Fibroblast of skin of left biceps (primary cell): ENCODE measurements at regions not wholly inside any gene's neighbourhood (a gene's known extent, or its start where the extent isn't known, plus 50 kb on each side); places are given as distances from the start of the nearest gene placed in this dataset.

Experiments
- DNase-seq, 2 experiments: peaks; one replicate each; pipeline ENCODE4 v3.0.0-alpha.2; 2013; ENCODE audit warnings: low read depth in 2 of 2

DNA sequence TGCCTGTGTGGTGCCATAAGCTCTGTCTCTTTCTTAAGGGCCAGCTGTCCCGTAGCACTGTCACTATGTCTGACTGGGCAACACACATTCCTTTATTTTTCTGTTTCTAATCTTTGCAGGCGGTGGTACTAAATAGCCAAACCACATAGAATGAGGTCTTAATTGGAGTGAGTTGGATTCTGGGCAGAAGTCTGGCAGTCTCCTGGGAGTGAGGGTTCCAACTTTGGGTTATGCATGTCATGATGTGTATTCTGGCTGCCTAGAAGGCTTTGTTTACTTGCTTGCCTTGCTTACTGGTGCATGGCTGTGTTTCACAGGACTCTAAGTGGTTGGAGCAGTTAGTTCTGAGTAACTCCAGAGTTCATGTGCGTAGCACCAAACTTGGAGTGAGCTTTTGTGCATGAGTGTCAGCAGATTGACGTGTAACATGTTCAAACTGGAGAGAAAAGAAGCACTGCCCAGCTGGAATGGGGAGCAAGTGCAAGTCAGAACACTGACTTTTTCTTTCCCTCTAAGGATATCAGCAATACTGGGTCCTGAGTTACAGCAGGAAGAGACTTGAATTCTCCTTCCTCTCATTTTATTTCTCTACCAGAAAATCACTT is 185.8 kb downstream of the PCSK1 start:
- DNase-seq = no peak

DNA sequence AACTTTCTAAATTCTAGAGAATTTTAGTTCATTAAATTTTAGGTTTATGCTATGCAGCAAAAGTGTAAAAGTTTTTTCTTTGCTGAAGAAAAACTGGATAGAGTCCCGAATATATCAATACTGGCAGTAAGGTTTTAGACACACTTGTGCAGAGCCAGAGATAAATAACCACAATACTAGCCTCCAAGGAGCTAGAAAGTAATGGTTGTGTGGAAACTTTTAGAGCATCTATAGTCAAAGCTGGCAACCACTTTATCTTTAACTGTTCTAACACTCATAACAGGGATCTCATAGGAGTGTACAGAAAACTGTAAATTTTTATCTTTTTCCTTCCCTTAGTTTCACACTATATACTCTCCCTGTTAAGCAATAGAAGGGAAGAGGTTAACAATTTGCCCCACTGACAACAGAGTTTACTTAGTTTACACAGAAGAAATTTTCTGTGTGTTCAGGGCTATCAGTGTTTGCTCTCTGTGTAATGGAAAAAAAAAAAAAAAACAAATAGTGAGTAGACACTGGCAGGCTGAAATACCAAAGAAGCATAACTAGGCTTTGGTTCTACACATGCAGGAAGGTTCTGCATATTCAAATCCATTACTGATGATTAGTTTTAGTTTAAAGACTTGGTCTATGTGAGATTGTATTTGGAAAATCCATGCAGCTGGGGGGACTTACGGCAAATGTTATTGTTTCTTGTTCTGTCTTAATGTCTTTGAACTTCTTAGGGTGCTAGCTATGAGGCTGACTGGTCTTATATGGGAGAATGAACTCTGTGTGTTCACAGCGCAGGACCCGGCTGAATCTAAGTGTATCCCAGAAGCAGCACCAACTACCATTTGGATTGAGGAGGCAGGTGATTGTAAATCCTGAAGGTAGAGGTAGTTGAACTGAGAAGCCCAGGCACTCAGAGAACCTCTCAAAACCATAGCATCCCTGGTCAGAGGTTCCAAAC is 187.6 kb downstream of the PCSK1 start:
- DNase-seq = no peak

DNA sequence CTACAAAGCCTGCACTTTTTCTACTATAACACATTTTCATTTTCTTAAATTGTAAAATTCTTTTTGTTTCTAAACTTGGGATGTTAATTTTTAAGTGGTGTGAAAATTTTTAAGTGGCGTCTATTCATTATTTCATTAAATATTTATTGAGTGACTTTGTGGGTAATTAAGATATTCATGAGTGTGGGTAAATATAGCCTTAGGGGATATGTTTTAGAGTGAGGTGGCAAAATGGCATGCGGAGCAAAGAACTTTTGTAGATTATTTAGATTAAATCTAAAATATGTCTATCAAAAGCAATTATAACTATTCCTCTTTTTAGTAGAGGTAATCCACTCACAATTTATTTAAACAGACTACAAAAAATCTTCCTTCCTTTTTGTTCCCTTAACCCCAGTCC is 188.4 kb downstream of the PCSK1 start:
- DNase-seq = no peak

DNA sequence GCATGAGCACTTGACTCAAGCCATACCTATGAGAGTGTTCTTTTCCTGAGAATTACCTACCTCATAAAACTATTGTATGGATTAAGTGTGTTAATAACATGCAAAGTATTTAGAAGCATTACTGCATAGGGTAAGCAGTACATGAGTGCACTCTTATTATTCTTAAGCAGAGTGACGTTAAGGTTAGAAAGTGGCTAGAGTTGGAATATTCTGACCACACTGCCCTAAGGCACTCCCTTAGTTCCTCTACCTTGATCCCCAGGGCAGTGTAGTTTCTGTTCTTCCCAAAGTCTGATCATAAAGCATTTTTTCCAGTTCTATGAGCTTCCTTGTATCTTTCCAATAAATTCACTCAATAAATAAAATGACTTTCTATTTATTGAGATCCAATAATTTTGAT is 189.2 kb downstream of the PCSK1 start:
- no peak for DNase-seq

DNA sequence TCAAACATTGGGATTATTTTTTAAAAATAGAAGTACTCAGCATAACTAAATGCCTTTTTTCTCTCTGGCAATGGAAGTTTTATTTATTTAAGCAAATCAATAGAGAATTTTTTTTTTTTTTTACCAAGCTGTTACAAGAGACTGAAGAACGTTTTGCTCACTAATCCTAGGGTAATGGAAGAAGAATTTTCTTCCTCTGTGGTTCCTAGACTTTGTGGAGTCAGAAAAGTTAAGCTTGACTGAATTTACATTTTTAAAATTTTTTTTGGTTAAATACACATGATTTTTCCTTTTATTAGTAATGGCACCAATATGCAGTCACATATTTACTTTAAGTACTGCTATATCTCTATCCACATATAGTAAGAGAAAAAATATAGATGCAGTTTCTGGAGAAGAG is 189.8 kb downstream of the PCSK1 start:
- peak in 1 of 2 experiments; percentile 42 for DNase-seq

DNA sequence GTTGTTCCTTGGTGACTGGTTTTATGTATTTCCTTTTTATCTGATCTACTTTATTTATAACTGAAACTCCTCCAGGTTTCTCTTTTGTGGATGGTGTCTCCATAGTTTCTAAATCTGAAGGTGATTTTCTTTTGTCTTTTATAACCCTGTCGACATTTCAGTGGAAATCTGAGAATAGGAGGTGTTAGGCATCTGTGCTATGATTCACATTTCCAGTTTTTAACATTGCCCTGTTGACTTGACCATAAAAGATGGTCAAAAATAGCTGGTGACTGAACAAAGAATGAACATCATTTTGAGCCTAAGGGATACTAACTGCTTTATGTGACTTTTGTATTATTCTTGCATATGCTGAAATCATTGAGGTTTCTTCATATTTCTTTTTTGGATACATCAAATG is 190.5 kb downstream of the PCSK1 start:
- DNase-seq = no peak

DNA sequence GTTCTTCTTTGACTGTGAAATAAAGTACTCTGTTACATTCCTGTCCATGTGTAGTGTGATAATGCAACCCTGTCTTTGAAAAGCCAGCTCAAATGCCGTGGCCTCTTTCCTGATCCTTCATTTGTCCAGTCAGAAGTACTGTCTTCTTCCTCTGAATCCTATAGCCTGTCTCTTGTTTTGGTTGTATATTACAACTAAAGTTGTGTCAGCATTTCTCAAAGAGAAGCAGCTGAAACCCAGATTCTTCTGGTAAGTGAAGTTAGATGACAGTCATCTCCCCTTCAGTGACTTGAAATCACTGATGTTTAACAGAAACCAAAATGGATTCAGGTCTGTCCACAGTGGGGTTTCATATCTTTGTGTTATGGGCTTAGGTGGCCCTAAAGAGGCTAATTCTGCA is 196.2 kb downstream of the PCSK1 start:
- DNase-seq = no peak

DNA sequence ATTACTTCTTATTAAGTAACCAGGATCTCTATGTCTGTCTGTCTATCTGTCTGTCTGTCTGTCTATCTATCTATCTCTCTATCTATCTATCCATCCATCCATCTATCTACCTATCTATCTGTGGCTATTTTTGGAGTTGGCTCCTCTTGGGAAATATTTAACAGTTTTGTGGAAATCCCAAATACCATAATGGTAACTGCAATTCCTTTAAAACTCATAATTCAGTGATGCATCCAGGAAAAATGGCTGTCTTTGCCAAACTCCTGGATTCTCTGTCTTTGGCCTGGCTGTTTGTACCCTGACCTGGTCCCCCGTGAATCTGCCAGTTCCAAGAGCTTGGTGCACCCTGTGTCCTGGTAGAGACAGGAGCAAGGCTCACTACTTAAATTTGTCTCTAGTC is 197.0 kb downstream of the PCSK1 start:
- DNase-seq = peak in 1 of 2 experiments; percentile 38

DNA sequence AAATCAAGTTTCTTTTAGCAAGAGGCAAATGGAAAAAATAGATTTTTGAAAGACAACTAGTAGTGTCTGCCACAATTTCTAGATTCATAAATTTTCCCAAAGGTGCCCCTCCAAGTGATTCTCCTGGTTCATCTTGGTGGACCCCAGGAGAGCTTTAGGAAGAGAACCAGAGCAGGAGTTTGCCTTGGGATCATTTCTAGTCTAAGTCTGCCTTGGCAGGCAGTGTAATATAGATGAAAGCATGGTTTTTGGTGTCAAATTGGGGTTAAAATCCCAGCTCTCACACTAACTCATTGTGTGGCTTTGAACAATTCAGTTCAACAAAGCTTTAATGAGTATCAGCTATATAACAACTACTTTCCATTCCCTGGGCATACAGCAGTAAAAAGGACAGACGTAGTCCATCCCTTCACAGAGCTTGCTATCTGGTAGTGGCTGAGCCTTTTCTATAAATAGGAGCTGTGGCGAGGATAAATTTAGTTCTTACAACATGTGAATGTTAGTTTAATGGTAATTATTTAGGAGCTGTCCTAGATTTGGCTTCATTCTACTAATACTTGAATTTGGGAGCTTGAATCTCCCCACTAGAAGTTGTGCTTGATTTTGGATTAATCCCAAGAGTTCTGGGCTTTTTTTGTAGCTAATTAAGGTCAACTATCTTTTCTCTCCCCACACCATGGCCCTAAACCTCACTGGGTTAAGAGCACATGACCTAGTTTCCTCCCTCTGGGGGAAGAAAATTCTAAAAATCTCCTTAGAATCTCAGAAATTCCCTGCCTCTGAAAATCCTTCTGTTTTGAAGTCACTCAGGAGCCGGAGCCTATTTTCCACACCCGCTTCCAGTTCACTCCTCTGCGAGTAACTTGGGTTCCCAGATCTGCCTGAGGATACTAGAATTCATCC is 197.8 kb downstream of the PCSK1 start:
- no peak for DNase-seq

DNA sequence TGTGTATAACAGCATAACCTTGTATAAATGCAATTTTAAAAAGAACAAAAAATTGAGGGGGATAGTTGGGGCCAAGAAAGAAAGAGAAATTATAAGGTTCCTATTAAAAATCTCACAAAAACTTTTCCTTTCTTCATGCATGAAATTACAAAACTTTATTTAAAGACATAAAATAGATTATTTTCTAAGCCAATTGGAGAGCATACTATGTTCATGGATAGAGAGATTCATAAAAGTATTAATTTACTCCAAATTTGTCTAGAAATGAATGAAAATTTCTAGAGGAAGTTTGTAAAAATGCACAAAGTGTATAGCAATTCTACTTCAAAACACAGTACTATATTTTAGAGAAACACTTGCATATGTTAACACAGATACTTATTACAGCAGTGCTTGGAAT is 200.4 kb downstream of the PCSK1 start:
- DNase-seq = no peak

DNA sequence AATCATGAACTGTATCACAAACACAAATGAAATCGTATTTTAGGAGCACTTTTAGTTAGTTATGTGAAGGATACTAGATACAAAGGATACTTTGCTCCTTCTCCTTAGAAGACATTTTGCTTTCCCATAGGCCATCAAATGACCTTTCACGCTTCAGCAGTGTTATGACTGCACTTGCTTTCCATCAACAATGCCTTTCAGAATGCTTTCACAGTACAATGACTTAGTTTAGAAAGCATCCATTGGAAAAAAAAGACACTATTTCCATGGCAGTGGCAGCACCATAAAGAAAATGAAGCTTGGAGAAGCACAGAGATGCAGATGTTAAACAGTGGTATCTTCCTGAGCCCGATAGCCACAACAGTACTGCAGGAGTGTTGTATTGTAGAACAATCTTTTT is 203.9 kb downstream of the PCSK1 start:
- DNase-seq = no peak

DNA sequence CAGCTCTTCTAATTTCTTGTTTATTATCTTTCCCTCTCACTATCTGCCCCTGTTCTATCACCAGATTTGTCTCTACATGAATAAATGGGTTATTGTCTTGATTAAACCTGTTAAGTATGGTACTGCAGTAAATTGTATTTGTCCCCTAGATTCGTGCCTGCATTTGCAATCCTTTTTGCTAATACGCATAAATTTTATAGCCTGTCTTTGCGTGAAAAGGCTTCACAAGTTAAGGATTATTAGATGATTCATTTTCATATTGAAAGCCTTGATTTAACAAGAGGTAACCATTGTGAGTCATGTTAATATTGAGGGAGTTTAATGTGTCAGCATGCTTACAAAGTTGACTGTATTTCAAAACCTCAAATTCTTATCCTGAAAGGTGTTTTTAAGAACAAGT is 204.6 kb downstream of the PCSK1 start:
- no peak for DNase-seq

DNA sequence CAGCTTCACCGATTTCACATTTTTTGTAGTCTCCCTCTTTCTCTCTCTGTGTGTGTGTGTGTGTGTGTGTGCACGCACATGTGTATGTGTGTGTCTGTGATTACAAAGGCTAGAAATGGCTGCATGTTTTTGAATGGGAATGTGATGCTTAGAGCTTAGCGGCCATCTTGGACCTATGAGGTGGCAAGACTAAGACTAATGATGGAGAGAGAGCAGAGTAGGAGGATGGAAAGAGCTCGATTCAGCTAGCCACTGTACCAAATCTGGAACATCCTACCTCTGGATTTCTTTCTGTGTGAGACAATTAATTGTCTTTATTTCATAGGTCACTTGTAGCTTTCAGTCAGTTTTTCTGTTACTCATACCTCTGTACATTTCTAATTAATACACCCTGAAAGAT is 205.1 kb downstream of the PCSK1 start:
- DNase-seq = no peak

DNA sequence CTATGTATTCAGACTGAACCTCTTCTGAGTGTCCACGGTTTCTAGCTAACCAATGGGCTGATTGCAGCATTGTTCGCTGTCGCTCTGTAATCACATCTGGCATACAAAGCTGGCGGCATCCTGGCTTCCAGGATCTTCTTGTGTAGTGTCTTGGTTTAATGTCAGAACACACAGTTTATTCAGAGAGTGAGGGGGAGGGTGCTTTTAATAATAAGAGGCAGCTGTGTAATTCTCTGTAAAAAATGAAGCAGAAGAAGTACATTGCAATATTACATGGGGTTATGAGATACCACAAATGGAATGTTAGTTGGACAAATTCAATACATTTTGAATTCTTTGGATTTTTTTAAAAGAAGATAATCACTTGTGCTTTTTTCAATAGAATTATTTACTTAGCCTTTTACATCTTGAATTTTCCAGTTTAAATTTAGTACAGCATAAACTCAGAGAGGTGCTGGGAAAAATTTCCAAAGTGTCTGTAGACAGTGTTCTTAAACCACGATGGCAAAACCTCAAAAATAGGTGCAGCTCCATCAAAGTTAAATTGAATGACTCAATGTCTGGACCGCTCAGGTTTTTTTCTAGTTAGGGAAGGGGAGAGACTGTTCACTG is 206.0 kb downstream of the PCSK1 start:
- DNase-seq = peak; percentile 98

DNA sequence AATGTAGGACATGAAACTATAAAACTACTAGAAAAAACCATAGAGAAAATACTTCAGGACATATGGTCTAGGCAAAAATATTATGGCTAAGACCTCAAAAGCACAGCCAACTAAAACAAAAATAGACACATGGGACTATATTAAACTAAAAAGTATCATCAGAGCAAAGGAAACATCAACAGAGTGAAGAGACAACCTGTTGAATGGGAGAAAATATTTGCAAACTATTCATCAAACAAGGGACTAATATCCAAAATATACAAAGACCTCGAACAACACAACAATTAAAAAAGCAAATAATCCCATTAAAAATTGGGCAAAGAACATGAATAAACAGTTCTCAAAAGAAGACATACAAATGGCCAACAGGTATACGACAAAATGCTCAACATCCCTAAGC is 210.9 kb downstream of the PCSK1 start:
- no peak for DNase-seq

DNA sequence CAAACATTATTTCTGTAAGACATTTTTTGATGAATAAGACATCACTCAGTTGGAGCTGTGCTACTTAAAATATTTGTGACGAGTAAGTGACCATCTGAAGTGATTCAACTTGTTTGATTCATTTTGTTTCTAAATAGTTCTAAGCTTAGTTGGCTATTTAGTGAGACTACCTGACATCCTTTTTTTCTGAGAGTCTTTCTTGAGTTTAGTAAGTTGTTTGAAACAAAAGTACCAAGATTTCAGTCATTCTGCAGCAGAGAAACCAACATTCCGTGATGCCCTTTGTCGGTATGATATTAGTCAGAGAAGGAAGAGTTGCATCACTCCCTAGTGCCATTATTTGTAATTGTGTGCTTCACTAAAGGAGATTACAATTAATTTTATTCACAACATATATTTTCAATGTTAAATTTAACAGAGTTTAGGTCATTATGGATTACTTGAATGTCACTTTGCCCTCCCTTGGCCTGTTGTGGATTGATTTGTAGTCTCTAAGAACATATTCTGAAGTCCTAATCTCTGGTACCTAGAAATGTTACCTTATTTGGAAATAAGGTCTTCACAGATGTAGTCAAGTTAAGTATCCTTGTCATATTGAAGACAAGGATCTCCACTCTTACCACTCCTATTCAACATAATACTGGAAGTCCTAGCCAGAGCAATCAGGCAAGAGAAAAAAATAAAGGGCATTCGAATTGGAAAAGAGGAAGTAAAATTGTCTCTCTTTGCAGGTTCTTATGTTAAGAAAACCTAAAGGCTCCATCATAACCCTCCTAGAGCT is 212.2 kb downstream of the PCSK1 start:
- peak in 1 of 2 experiments; percentile 39 for DNase-seq

DNA sequence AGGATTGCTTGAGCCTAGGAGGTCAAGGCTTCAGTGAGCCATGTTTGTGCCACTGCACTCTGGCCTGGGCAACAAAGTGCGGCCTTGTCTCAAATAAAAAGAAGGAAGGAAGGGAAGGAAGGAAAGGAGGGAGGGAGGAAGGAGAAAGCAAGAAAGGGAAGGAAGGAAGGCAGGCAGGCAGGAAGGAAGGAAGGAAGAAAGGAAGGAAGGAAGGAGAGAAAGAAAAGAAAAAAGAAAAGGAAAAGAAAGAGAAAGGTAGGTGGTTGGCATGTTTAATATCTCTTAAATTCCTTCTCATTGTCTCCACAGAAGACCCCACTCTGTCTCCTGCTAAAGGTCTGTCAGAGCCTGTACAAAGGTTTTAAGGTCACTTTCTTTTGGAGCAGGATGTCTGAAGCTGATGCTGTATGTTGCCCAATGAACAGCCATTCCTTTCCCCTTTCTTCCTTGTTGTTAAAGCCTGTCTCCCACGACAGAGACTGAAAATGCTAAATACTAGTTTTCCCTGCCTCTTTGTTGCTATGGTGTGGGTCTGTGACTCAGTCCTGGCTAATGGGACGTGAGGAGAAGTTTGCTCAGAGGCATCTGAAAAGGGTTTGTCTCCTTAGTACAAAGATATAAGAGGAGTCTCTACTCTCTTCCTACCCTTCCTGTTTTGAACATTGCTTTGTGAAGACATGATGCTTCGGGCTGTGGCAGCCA is 213.3 kb downstream of the PCSK1 start:
- DNase-seq = peak in 1 of 2 experiments; percentile 38

DNA sequence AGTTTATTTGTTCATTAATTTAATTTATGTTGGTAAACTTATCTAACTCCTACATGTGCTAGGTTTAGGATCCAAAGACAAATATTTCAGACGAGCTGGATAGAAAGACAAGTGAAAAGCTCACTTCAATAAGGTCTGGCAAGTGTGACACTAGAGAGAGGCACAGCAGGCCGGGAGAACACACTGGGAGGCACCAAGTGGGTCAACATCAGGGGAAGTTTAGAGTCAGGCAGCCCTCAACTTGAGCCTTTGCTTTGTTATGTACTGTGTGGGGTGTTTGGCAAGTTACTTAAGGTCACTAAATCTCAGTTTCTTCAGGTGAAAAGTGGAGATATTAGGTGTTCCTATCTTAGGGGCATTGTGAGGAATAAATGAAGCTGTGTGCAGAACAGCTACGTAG is 214.4 kb downstream of the PCSK1 start:
- no peak for DNase-seq

DNA sequence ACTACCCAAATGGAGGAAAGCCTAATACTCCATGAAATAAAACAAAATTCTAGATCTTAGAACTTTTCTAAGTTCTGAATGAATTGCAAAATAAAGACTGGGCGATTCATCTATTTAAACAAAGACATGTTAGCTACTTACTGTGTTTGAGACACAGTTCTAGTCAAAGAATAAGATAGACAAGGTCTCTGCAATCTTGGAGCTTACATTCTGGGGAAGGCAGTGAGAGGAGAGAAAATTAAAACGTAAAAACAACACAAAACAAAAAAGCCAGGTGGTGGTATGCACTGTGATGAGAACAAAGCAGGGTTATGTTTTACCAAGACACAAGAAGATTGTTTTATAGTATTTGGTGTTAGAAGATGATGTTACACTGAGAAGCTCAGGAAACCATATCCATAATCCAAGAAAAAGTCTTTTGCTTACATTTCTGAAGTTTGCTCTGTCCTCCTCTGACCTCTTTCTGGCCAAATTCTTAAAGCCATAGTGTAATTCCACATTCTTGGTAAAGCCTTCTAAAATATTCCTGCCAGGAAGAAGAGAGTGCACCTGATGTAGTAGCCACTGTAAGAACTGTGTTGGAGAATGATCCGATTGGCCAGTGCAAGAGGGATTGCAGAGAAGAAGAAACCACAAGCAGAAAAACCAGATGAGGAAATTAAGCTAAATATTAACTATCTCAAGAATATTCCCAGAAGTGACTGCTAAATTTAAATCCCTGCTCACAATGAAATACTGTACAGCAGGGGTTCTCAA is 218.4 kb downstream of the PCSK1 start:
- DNase-seq = no peak

DNA sequence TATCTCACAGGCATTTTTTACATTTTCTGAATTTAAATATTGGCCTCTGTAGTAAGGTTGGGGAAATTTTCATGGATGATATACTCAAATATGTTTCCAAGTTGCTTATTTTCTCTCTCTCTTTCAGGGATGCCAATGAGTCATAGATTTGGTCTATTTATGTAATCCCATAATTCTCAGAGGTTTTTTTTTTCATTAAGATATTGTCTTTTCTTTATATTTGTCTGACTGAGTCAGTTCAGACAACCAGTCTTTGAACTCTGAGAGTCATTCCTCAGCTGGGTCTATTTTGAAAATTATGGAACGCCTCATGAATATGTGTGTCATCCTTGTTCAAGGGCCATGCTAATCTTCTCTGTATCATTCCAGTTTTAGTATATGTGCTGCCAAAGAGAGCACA is 223.2 kb downstream of the PCSK1 start:
- DNase-seq = peak; percentile 43 to 50
